GM19351 (cell line): ENCODE measurements at regions not wholly inside any gene's neighbourhood (a gene's known extent, or its start where the extent isn't known, plus 50 kb on each side); places are given as distances from the start of the nearest gene placed in this dataset.

Experiments
- ATAC-seq: cut with Tn5 transposase; IDR thresholded peaks from one replicate; pipeline ENCODE4 v1.9.1; 2021; ENCODE audit warnings: mild to moderate bottlenecking, moderate library complexity; ENCODE audit not compliant: unreplicated experiment

DNA sequence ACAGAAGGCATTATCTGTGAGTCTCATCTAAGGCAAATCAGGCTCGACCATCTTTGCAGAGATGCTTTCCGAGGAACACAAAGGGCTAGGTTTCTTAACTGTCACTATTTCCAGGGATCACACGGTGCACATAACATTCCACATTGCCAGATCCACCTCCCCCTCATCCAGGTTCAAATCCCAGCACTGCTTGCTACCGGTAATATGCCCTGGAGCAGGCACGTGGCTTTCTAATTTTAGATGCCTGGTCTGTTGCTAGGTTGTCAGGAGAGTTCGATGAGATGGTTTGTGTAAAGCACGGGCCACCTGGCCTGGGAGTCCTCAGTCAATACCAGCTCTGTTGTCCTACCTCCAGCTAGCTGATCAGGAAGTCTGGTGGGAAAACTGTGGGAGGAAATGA is 598.6 kb downstream of the NPHP4 start:
- no peak for ATAC-seq

DNA sequence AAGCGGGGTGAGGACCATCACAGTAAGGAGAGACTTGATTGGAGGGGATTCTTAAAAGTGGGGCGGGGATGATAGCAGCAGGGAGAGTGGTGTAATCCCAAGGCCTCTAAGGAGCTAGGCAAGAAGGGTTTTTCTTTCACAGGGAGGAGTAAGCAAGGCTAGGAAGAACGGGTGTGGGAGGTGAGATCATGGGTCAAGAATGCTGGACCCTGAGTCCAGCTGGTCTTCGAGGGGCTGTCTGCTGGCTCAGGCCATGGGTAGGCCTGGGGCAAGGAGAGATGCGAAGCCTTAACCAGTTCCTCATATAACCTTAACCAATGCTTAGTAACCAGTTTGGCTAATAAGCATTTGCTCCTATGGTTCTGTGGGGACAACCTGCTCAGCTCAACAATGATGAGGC is 599.1 kb downstream of the NPHP4 start:
- no peak for ATAC-seq

DNA sequence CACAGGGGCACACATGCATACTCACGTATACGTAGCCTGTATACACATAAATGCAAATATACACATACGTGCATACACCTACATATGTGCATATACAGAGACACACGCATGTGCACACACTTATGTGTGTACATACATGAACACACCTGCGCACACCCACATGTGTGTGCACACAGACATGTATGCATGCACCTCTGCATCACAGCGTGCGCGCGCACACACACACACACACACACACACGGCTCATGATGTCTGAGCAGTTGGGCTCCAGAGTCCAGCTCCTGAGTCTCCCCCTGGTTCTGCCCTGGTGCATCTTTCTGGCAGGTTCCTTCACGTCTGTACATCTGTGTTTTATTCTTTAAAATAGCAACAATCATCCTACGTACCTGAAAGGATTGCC is 600.5 kb downstream of the NPHP4 start:
- ATAC-seq = no peak

DNA sequence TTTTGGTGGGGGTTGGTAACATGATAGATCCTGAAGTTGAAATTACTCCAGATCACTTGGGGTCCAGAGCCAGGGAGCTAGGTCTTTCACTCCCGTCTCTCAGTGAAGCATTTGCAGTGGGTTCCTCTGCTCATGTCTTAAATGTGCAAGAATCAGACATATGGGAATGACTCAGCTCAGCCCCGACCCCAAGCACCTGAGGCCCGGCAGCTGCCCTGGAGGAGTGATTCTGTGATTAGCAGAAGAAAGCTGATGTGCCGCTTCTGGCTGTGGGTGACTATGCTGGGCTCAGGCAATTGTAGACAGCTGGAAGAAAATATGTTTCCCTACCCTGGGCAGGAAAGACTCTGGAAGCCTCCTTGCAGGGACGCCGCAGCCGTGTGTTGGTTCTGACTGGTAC is 601.7 kb downstream of the NPHP4 start:
- no peak for ATAC-seq

DNA sequence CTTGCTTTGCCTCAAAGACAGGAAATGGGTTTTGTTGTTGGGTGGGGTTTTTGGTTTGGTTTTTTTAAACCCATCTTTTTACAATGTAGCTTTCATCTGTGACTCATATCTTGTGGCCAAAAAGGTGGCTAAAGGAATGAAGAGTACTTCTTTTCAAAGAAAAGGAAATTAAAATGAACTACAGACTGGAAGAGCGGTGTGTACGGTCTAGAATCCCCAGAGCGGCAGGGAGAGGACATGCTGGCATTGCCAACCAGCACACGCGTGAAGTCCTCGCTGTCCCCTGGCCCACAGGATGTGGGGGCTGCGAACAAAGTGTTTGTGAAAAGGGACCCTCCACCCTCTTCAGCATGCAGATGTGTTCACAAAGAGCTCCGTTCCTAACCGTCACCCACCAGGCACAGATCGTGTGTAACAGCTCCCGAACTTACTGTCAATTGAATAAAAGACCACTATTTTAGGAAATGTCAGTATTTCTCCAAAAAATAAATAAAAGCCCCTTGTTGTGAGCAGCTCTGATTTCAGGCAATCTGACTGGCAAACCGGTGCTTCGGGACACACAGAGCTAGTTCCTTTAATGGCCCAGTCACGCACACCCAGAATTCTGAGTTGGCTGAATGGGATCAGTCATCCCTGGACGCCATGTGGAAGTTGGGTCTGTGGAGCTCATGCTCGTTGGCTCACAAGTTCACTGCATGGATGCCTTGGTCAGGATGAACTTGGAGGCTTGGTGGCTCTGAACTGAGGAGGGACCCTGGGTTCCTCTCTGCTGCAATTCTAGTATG is 602.9 kb downstream of the NPHP4 start:
- no peak for ATAC-seq

DNA sequence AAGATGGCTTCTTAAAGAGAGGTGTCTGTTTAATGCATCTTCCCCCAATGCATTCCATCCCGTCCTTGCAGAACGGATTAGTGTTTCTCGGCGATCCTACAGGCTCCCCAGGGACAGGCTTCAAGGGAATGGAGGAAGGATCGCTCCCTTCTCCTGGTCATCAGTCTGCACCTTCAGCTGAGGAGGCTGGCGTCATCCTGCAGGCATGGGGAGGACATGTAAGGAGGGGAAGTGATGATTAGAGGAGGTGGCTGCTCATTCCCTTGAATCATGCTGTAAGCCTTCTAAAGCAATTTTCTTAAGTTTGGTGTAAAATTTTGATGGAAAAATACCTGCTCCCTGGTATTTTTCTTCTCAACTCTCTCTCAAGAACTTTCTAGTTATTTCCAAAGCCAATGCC is 603.6 kb downstream of the NPHP4 start:
- ATAC-seq = no peak

DNA sequence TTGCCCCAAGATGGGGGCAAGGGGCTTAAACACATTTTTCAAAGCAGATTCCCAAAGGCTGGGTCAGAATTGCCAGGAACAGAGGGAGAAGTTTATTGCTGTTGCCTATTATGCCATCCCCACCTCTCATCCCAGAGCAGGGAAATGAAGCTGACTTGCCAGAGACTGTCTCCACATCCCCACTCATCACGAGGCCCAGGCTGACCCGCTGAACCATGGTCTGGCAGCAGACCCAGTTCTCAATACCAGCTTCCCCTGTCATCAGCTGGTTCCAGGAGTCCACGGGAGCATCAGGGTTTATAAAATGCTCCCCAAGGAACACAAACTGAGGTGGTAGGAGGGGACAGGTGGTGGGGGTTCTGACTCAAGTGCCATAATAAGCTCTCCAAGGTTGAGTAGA is 605.9 kb downstream of the NPHP4 start:
- ATAC-seq = no peak

DNA sequence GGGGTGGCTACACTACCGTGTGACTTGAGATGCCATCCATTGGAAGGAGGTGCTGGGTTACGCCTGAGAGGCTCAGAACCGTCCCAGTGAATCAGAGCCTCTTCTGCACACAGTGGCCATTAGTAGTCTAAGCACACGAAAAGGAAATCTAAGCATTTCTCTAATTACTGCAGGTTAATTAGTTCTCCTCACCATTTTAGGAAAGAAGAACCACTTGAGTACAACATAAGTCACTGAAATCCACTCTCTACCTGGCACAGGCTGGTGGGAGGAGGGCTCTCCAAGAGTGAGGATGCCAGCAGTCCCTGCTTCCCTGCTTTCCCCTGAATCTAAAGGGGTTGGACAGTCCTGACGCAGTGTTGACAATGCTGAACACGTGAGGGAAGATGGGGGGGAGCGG is 606.3 kb downstream of the NPHP4 start:
- no peak for ATAC-seq

DNA sequence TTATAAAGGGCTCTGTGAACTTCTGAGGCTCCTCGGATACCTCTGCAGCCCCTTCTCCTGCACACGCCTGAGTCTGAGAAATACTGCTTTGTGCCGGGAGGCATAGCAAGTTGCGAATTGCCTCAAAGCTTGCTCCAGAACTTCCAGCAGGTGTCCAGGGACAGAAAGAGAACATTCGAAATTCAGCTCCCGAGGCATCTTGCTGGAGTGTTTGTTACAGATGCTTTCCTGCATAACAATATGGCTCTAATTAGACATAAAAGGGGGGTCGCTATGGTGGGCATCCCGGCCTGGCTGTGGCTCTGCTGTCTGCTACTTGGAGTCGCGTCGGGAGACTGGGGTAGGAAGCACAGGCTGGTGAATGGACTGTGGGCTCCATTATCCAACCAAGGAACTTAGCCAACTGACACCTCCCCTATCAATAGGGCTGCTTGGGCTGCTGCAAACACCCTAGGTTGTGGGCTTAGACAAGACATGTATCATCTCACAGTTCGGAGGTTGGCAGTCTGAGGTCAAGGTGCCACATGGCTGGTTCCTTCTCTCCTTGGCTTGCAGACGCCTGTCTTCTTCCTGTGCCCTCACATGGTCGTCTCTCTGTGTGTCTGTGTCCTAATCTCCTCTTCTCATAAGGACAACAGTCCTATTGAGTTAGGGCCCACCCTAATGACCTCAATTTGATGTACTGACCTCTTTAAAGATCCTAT is 607.0 kb downstream of the NPHP4 start:
- no peak for ATAC-seq

DNA sequence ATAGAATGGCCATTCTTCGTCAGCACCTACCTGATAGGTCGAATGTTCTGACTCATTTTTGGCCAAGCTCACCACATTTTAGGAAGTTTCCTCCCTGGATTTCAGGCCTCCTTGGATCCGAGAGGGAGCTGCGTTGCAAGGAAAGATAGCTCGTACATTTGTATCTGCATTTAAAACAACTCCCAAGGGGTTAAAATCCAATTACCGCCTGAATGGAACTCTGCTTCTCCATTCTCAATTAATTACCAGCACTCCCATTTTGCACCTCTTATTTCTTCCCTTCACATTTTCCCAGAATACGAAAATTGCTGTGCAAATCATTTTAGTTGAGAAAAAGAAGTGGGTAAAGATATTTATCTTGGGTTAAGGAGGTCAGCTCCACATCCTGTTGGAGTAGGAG is 610.7 kb downstream of the NPHP4 start:
- no peak for ATAC-seq

DNA sequence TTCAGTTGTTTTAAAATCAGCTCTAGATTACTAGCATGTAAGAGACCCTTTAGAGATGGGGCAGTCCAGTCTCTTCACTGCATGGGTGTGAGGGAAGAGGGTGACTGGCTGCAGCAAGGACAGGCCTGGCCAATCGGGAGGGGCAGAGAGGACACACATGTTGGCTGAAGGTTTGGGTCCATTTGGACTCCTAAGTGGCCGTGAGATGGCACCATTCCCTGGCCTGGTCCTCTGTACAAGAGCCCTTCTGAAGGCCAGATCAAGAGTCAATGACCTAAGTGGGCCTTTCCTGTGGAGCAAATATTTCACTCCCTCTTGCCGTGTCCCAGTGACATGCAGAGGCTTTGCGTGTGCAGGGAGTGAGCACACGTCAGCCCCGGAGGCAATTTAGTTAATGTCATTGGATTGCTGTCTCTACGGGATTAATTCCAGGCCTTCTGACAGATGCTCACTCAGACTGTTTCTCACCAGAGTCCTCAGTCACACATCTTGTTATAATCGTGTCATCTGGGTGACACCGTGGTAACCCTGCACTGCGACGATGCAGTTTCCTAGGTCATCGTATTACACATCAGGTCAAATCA is 613.0 kb downstream of the NPHP4 start:
- no peak for ATAC-seq

DNA sequence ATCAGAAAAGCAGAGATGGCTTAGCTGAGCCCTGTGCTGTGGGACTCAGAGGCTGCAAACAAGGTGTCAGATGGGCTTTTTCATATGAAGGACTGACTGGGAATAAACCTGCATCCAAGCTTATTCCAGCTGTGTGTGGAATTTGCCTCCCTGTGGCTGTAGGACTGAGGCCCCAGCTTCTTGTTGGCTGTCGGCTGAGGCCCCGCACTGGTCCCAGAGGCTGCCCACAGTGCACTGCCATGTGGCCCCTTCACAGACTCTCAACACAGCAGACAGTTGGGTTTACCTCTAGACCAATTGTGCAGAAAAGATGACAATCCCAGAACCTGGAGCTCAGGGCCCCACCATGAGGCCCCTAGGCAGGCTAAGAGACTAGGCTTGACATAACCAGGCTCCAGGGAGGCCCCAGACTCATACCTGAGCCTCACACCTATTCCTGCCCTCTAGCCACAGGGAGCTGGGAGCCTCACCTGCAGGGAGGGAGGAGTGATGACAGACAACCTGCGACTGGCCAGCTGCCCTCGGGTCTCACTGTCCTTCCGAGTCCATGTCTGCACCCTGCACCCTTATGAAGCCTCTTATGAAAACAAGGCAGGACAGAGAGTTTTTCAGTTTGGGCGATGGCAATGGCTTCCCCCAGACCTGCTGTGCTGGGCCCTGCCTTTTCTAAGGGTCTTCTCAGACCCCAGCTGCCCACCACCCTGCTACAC is 615.5 kb downstream of the NPHP4 start:
- ATAC-seq = no peak

DNA sequence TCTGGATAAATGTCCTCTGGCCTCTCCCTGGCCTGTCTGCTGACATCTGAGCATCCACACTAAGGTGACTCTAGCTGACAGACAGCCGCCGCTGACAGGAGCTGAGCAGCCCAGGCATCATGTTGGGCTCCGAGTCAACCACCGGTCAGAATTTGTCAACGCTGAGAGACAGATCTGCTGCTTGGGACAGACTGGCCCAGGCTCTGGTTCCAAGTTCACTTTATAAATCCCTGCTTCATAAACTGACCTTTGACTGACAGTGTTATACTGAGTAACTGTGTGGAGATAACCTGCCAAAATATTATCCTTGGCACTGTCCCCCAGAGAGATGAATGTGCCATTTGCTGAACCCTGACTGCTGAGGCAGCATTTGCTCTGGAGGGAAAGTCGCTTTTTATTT is 616.7 kb downstream of the NPHP4 start:
- ATAC-seq = no peak

DNA sequence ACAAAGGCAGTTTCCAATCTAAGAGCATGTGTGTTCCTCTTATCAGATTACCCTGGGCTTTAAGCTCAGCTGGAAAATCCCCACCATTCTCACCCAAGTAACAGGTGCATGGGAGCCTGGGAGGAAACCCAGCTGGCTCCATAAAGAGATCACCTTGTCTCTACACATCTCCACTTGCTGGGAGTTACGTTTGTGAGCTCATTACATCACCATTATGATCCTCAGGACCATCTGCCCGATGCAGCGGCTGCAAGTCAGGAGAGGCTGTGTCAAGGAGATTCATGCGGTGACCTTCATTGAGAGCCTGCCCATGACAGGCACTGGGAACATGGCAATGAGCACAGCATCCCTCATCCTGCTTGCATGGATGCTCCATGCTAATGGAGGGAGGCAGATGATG is 618.0 kb downstream of the NPHP4 start:
- ATAC-seq = no peak

DNA sequence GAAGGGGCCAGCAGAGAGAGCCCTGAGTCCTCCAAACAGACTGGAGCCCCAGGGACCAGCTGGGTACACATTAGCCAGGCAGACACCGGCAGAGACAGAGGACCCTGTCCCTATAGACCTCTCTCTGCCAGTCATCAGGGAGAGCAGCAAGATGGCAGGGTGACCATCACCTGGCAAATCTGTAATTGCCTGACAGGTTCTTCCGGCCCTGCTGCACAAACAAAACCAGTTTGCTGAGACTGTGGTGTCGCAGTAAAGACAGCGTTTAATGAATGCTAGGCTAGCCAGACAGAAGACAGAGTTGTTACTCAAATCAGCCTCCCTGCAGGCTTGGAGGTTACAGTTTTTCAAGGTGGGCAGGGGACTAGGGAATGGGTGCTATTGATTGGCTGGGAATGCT is 618.9 kb downstream of the NPHP4 start:
- no peak for ATAC-seq

DNA sequence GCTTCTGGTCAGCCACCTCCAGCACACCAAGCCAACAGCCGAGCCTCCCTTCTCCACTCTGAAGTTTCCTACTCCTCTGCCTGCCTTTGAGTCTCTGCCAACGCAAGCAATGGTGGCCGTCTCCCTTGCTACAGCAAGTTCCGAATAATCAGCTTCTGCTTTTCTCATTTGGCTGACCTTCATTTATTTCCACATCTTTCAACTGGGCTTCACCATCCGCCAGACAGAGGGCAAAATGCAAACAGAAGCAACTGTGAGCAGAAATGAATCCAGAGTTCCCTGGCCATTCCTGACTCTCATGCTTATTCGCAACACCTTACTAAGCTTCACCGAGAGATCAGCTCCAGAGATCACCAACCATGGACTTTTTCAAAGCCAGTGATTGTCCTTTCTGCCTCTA is 621.0 kb downstream of the NPHP4 start:
- ATAC-seq = no peak

DNA sequence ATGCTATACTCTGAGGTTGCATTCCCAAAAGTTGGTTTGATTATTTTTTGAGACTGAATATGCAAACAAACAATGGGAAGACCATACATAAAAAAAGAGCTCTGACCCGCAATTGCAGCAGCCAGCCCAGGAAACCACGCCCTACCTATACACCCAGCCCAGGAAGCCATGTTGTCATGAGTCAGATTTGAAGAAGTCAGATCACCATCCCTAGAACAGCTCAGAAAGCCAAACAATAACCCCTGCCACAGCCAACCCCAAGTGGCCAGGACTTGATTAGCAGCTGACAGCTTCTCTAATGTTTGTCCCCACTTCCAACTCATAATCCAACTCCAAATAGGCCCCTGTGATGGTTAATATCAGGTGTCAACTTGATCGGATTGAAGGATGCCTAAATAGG is 621.9 kb downstream of the NPHP4 start:
- ATAC-seq = no peak

DNA sequence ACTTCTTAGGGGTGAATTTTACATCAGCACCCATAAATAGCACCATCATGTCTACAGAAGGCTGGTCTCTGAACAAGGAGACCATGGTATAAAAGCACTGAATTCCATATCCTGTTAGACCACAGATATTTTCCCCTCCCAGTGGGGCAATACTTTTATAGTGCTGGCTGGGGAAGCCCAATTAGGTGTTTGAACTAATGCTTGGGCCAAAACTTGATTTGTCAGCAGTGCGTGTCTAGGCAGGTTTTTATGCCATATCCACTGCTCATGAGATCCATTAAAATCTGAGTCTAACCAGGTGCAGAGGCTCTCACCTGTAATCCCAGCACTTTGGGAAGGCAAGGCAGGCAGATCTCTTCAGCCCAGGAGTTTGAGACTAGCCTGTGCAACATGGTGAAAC is 623.0 kb downstream of the NPHP4 start:
- ATAC-seq = no peak

DNA sequence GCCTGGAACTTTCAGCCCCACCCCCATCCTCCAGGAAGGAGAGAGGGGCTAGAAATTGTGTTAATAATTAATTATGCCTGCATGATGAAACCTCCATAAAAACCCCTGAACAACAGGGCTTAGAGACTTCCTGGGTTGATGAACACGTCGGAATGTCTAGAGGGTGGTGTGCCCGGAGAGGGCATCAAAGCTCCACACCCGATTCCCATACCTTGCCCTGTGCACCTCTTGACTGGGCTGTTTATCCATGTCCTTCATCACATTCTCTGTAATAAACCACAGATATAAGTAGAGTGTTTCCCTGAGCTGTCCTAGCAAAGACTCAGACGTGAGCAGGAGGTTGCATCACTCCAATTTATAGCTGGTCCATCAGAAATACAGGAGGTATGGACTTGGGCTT is 624.0 kb downstream of the NPHP4 start:
- ATAC-seq = no peak

DNA sequence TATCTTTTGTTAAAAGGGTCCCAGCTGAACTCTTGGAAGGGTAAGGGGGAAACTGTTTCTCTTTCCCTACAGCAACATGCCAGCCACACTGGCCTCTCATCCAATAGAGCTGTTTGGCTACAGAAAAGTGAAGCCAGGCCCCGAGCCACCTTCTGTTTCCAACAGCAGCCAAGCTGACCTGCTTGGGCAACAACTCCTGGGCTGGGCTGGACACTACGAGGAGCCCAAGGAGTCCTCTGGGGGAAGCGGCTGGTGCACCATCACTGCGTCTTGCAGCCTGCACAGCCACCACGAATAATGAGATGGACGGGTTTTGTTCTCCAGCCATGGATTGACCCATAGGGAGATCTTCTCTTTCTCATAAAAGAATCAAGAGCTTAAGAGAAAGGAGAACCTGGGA is 624.9 kb downstream of the NPHP4 start:
- no peak for ATAC-seq

DNA sequence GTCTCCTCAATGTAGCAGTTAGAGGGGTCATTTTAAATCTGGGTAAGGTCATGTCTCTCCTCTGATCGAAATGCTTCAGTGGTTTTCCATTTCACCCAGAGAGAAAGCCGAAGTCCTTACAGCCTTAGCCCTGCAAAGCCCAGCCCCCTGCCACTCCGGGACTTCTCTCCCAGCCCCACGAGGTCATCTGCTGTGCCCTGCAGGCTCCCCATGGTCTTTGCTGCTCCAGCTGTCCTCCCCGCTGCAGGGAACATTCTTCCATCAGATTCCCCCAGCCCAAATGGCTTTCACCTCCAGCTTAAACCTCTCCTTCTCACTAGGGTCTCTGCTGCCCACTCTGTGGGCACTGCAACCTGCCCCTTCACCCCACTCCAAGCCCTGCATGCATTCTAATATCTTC is 626.5 kb downstream of the NPHP4 start:
- no peak for ATAC-seq

DNA sequence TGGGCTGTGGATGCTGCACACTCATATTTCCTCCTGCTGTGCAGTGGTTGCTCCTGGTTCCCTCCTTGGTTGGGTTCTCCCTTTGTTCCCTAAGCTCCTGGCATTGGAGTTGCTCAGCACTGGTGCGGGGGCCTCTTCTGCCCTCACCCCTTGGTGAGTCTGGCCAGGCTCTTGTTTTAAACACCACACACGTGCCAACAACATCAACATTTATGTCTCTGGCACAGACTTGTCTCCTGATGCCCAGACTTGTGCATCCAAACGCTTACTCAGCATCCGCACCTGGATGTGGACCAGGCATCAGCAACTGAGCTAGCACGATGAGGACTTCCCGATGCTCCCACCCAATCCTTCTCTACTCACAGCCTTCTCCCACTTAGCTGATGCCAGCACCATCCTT is 627.6 kb downstream of the NPHP4 start:
- no peak for ATAC-seq
